H9 (cell line): ENCODE measurements at regions not wholly inside any gene's neighbourhood (a gene's known extent, or its start where the extent isn't known, plus 50 kb on each side); places are given as distances from the start of the nearest gene placed in this dataset.

ENCODE experiments used
- DNase-seq: peaks from one replicate; pipeline ENCODE4 v3.0.0-alpha.2; 2017
- H2AFZ ChIP-seq: one replicate; pipeline ENCODE4 v1.6.1; 2013; ENCODE audit warnings: mild to moderate bottlenecking, low read length, control low read depth, moderate library complexity
- H2AK5ac ChIP-seq: 2 replicates; pipeline ENCODE4 v1.6.1; 2013; ENCODE audit warnings: low read length, control low read depth, mixed read lengths; ENCODE audit not compliant: insufficient read length
- H2BK120ac ChIP-seq: one replicate; pipeline ENCODE4 v1.6.1; 2013; ENCODE audit warnings: low read depth, mild to moderate bottlenecking, low read length, control low read depth, inconsistent platforms; ENCODE audit not compliant: poor library complexity, severe bottlenecking
- H2BK12ac ChIP-seq: 2 replicates; pipeline ENCODE4 v1.6.1; 2013; ENCODE audit warnings: low read length, control low read depth, mixed read lengths, low read depth; ENCODE audit not compliant: insufficient read length
- H2BK15ac ChIP-seq: 2 replicates; pipeline ENCODE4 v1.6.1; 2013; ENCODE audit warnings: low read depth, low read length, control low read depth
- H2BK20ac ChIP-seq: one replicate; pipeline ENCODE4 v1.6.1; 2013; ENCODE audit warnings: low read depth, mild to moderate bottlenecking, low read length, control low read depth, inconsistent platforms; ENCODE audit not compliant: poor library complexity, severe bottlenecking
- H2BK5ac ChIP-seq: 2 replicates; pipeline ENCODE4 v1.6.1; 2013; ENCODE audit warnings: low read length, control low read depth, mixed read lengths; ENCODE audit not compliant: insufficient read length
- H3K14ac ChIP-seq: 2 replicates; pipeline ENCODE4 v1.6.1; 2013; ENCODE audit warnings: low read length, control low read depth; ENCODE audit not compliant: insufficient read depth
- H3K18ac ChIP-seq: 2 replicates; pipeline ENCODE4 v1.6.1; 2013; ENCODE audit warnings: low read depth, mild to moderate bottlenecking, mixed read lengths, low read length, control low read depth; ENCODE audit not compliant: insufficient read length
- H3K23ac ChIP-seq: 2 replicates; pipeline ENCODE4 v1.6.1; 2013; ENCODE audit warnings: low read length, control low read depth, mixed read lengths, low read depth; ENCODE audit not compliant: insufficient read length
- H3K23me2 ChIP-seq: 2 replicates; pipeline ENCODE4 v1.6.1; 2013; ENCODE audit warnings: low read depth, mild to moderate bottlenecking, mixed read lengths, low read length, control low read depth; ENCODE audit not compliant: insufficient read length, poor library complexity, severe bottlenecking
- H3K27ac ChIP-seq: 2 replicates; pipeline ENCODE4 v1.5.1; 2013; ENCODE audit warnings: low read length, control low read depth, mixed read lengths, low read depth; ENCODE audit not compliant: insufficient read length
- H3K27me3 ChIP-seq: 2 replicates; pipeline ENCODE4 v1.6.1; 2013; ENCODE audit warnings: low read length, control low read depth, inconsistent platforms; ENCODE audit not compliant: insufficient read depth
- H3K4ac ChIP-seq: 2 replicates; pipeline ENCODE4 v1.6.1; 2013; ENCODE audit warnings: low read depth, mild to moderate bottlenecking, control low read depth, inconsistent platforms, low read length, moderate library complexity
- H3K4me1 ChIP-seq: 2 replicates; pipeline ENCODE4 v1.6.1; 2013; ENCODE audit warnings: low read length, control low read depth, inconsistent platforms; ENCODE audit not compliant: insufficient read depth
- H3K4me2 ChIP-seq: 2 replicates; pipeline ENCODE4 v1.6.1; 2013; ENCODE audit warnings: low read length, control low read depth, mixed read lengths; ENCODE audit not compliant: insufficient read length, insufficient read depth
- H3K56ac ChIP-seq: 2 replicates; pipeline ENCODE4 v1.6.1; 2013; ENCODE audit warnings: low read depth, mild to moderate bottlenecking, mixed read lengths, low read length, control low read depth; ENCODE audit not compliant: insufficient read length
- H3K79me1 ChIP-seq: 2 replicates; pipeline ENCODE4 v1.6.1; 2013; ENCODE audit warnings: low read depth, mild to moderate bottlenecking, moderate library complexity, low read length, control low read depth, inconsistent platforms; ENCODE audit not compliant: insufficient read depth, poor library complexity, severe bottlenecking
- H3K79me2 ChIP-seq: 2 replicates; pipeline ENCODE4 v1.6.1; 2013; ENCODE audit warnings: low read length, control low read depth, inconsistent platforms; ENCODE audit not compliant: insufficient read depth
- H3K9ac ChIP-seq: 2 replicates; pipeline ENCODE4 v1.6.1; 2013; ENCODE audit warnings: low read length, control low read depth, mixed read lengths; ENCODE audit not compliant: insufficient read length; ENCODE audit errors: extremely low read depth
- H3K9me3 ChIP-seq: one replicate; pipeline ENCODE4 v1.6.1; 2013; ENCODE audit warnings: low read depth, low read length, inconsistent platforms; ENCODE audit not compliant: control insufficient read depth
- H3T11ph ChIP-seq: one replicate; pipeline ENCODE4 v1.6.1; 2013; ENCODE audit warnings: mild to moderate bottlenecking, low read length, control low read depth, inconsistent platforms
- H4K20me1 ChIP-seq: one replicate; pipeline ENCODE4 v1.6.1; 2013; ENCODE audit not compliant: control insufficient read depth, insufficient read length, insufficient read depth
- H4K5ac ChIP-seq: 2 replicates; pipeline ENCODE4 v1.6.1; 2013; ENCODE audit warnings: low read depth, mild to moderate bottlenecking, mixed read lengths, low read length, control low read depth; ENCODE audit not compliant: insufficient read length
- H4K8ac ChIP-seq: replicated peaks from 2 replicates; pipeline ENCODE4 v1.6.1; 2013; ENCODE audit warnings: low read length, control low read depth, mixed read lengths, low read depth; ENCODE audit not compliant: insufficient read length
- H4K91ac ChIP-seq: 2 replicates; pipeline ENCODE4 v1.6.1; 2013; ENCODE audit warnings: low read depth, mild to moderate bottlenecking, moderate library complexity, mixed read lengths, low read length, control low read depth; ENCODE audit not compliant: insufficient read length
- H3K27ac Mint-ChIP-seq, 3 experiments: 2 replicates in 2 of 3; 3 replicates in 1 of 3; pipeline ENCODE4 v1.8.0; 2020 to 2021; ENCODE audit warnings: mixed read lengths in 3 of 3, mild to moderate bottlenecking in 1 of 3, moderate library complexity in 1 of 3
- H3K27me3 Mint-ChIP-seq: 2 replicates; pipeline ENCODE4 v1.8.0; 2021; ENCODE audit warnings: low read depth, mild to moderate bottlenecking, moderate library complexity, mixed read lengths
- H3K36me3 Mint-ChIP-seq, 3 experiments: 2 replicates in 2 of 3; 3 replicates in 1 of 3; pipeline ENCODE4 v1.8.0; 2020 to 2021; ENCODE audit warnings: low read depth in 3 of 3, mixed read lengths in 3 of 3; ENCODE audit not compliant: insufficient read depth in 1 of 3
- H3K4me1 Mint-ChIP-seq, 2 experiments: 2 replicates each; pipeline ENCODE4 v1.8.0; 2020; ENCODE audit warnings: mixed read lengths in 2 of 2
- H3K4me3 Mint-ChIP-seq, 2 experiments: 2 replicates in 1 of 2; 3 replicates in 1 of 2; pipeline ENCODE4 v1.8.0; 2020 to 2021; ENCODE audit warnings: mild to moderate bottlenecking in 2 of 2, mixed read lengths in 2 of 2, moderate library complexity in 1 of 2
- H3K9me3 Mint-ChIP-seq, 2 experiments: 2 replicates in 1 of 2; 3 replicates in 1 of 2; pipeline ENCODE4 v1.8.0; 2020; ENCODE audit warnings: mild to moderate bottlenecking in 2 of 2, mixed read lengths in 2 of 2, moderate library complexity in 1 of 2
- WGBS: extraction: QIAGEN DNeasy Blood & Tissue Kit; methylation state at CpG from one replicate; pipeline ENCODE4 v1.1.7; 2013; ENCODE audit warnings: missing lambda C conversion rate, low lambda C conversion rate, mixed read lengths; ENCODE audit not compliant: insufficient read length; ENCODE audit errors: extremely low coverage; 5-methylcytosine and 5-hydroxymethylcytosine counted together
- TF ChIP-seq, protein P1 (sequence below): fragments of 200-600 bp; sonication (generic); conservative IDR thresholded peaks from 3 replicates; pipeline ENCODE4 v1.8.0; 2021; ENCODE audit warnings: antibody characterized with exemption, mild to moderate bottlenecking

DNA sequence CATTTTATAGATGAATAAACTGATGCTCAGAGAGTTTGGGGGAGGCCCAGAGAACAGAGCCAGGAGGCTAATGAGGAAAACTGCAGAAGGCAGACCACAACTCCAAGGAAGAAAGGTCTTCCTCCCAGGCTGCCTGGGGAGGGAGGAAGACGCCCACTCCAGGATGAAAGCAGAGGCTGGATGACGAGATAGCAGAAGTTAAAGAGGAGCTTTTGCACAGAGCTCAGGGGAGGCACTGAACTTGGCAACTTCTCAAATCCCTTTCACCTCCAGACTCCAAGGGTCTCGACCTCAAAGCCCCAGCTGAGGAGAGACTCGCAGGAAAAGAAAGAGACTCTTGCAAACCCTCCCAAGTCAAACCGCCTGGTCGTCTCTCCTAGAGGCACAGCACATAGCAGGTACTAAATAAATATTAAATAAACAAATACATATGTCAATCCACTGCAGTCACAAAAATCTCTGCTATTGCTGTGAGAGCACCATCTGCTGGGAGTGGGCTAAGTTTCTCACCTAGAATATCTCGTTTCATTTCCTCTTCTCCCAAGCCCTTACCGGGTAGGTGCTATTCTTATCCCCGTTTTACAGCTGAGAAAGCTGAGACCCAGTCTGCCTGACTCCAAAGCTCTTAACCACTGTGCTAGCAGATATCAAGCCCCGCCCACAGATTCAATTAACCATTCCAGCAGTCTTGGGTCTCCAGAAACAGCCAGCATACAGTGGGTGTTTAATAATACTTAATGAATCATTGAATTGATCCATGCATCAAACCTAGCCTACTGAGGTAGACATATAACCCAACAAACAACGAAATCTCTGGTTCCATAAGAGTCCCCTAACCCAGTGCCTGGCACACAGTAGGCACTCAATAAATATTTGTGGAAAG lies 97.8 kb upstream of the HAND1 start:
- H3K27ac ChIP-seq: no peak overlapping the region
- H3K9me3 Mint-ChIP-seq: no peaks in the 10 kb centered on the region
- H3K27me3 Mint-ChIP-seq: peaks cover 8% of the 10 kb centered on the region
- WGBS: no CpG with 5 or more reads among the region's 11 CpGs
- no peak overlapping the region for H3K4me3 Mint-ChIP-seq
- H2BK15ac ChIP-seq: no peak overlapping the region
- H4K91ac ChIP-seq: no peak overlapping the region
- no peaks in the 10 kb centered on the region for H3K79me2 ChIP-seq
- no peak overlapping the region for H3K4ac ChIP-seq
- peaks cover 2% of the 10 kb centered on the region; the same call in 1 of the 2 replicates for H3K4me1 ChIP-seq
- no peak overlapping the region for H4K5ac ChIP-seq
- H3K79me1 ChIP-seq: no peaks in the 10 kb centered on the region
- no peak overlapping the region for H3K56ac ChIP-seq
- no peak overlapping the region for H2BK5ac ChIP-seq
- H3K9me3 ChIP-seq: no peaks in the 10 kb centered on the region
- no peak overlapping the region for H4K8ac ChIP-seq
- H3K36me3 Mint-ChIP-seq: no peaks in the 10 kb centered on the region
- H2AFZ ChIP-seq: no peak overlapping the region
- H2AK5ac ChIP-seq: no peak overlapping the region
- H4K20me1 ChIP-seq: no peaks in the 10 kb centered on the region
- H3K23ac ChIP-seq: no peak overlapping the region
- no peak overlapping the region for H2BK120ac ChIP-seq
- H2BK12ac ChIP-seq: no peak overlapping the region
- H3K18ac ChIP-seq: no peak overlapping the region
- no peaks in the 10 kb centered on the region for H3K27me3 ChIP-seq
- TF ChIP-seq, protein P1, sequence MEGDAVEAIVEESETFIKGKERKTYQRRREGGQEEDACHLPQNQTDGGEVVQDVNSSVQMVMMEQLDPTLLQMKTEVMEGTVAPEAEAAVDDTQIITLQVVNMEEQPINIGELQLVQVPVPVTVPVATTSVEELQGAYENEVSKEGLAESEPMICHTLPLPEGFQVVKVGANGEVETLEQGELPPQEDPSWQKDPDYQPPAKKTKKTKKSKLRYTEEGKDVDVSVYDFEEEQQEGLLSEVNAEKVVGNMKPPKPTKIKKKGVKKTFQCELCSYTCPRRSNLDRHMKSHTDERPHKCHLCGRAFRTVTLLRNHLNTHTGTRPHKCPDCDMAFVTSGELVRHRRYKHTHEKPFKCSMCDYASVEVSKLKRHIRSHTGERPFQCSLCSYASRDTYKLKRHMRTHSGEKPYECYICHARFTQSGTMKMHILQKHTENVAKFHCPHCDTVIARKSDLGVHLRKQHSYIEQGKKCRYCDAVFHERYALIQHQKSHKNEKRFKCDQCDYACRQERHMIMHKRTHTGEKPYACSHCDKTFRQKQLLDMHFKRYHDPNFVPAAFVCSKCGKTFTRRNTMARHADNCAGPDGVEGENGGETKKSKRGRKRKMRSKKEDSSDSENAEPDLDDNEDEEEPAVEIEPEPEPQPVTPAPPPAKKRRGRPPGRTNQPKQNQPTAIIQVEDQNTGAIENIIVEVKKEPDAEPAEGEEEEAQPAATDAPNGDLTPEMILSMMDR: no peak; the same call in 1 of the 3 replicates
- no peak overlapping the region for H2BK20ac ChIP-seq
- H3K23me2 ChIP-seq: no peaks in the 10 kb centered on the region
- no peak for DNase-seq
- H3T11ph ChIP-seq: no peak overlapping the region
- peaks cover 17 to 27% of the 10 kb centered on the region in 2 experiments for H3K4me1 Mint-ChIP-seq
- H3K9ac ChIP-seq: no peak overlapping the region
- no peak overlapping the region for H3K4me2 ChIP-seq
- no peak overlapping the region for H3K14ac ChIP-seq
- H3K27ac Mint-ChIP-seq: no peak overlapping the region
